Colonic mucosa (tissue), 4 donors: ENCODE measurements at regions not wholly inside any gene's neighbourhood (a gene's known extent, or its start where the extent isn't known, plus 50 kb on each side); places are given as distances from the start of the nearest gene placed in this dataset.

Experiments
- DNase-seq: peaks from one replicate; pipeline ENCODE4 v3.0.0-alpha.2; 2020
- H3K27ac ChIP-seq: fragments of 200-600 bp; one replicate; pipeline ENCODE4 v1.8.0; 2021
- H3K27me3 ChIP-seq: fragments of 200-600 bp; one replicate; pipeline ENCODE4 v1.8.0; 2021
- H3K36me3 ChIP-seq: fragments of 200-600 bp; one replicate; pipeline ENCODE4 v1.8.0; 2021
- H3K4me1 ChIP-seq: fragments of 200-600 bp; one replicate; pipeline ENCODE4 v1.8.0; 2021; ENCODE audit warnings: mild to moderate bottlenecking
- H3K4me3 ChIP-seq: fragments of 200-600 bp; one replicate; pipeline ENCODE4 v1.8.0; 2021
- H3K9ac ChIP-seq, 2 donors: one replicate each; pipeline ENCODE4 v1.7.0; 2013; ENCODE audit warnings: control low read depth in 2 of 2, low read depth in 2 of 2, low read length in 2 of 2
- H3K9me3 ChIP-seq: fragments of 200-600 bp; one replicate; pipeline ENCODE4 v1.8.0; 2021
- CTCF ChIP-seq: fragments of 200-600 bp; IDR thresholded peaks from one replicate; pipeline ENCODE4 v1.8.0; 2022; ENCODE audit warnings: antibody characterized with exemption, mild to moderate bottlenecking
- intact Hi-C: fragments of 100-400 bp; cut with DNase I; formaldehyde crosslinking; loops from one replicate; pipeline ENCODE4 v1.14.1; 2022
- donor health status: healthy.
- donor health status: DM: no; HTN: no; CAD: no.
- donor health status: DM: no; HTN: no; CAD: no.

GRCh38 chr3:59121346-59122144 is 71.7 kb upstream of the CFAP20DC start:
- DNase-seq = no peak

GRCh38 chr3:59118928-59119327 is 69.1 kb upstream of the CFAP20DC start:
- no peaks in the 10 kb centered on the region for H3K9me3 ChIP-seq
- no peaks in the 10 kb centered on the region for H3K4me1 ChIP-seq
- no peak for TF ChIP-seq CTCF
- intact Hi-C loops = no loop called here
- H3K9ac ChIP-seq = no peak overlapping the region
- H3K36me3 ChIP-seq = no peaks in the 10 kb centered on the region
- no peaks in the 10 kb centered on the region for H3K27me3 ChIP-seq
- DNase-seq = no peak
- H3K4me3 ChIP-seq = no peak overlapping the region
- H3K27ac ChIP-seq = no peak overlapping the region

More at GRCh38 chr3:59121346-59122144, 71.7 kb upstream of the CFAP20DC start:
- TF ChIP-seq CTCF = no peak
- intact Hi-C loops = no loop called here
- no peaks in the 10 kb centered on the region for H3K4me1 ChIP-seq
- no peak overlapping the region for H3K27ac ChIP-seq
- no peaks in the 10 kb centered on the region for H3K27me3 ChIP-seq
- no peak overlapping the region for H3K4me3 ChIP-seq
- no peaks in the 10 kb centered on the region for H3K9me3 ChIP-seq
- H3K36me3 ChIP-seq = no peaks in the 10 kb centered on the region
- no peak overlapping the region for H3K9ac ChIP-seq

GRCh38 chr3:59117396-59117795 is 67.6 kb upstream of the CFAP20DC start:
- intact Hi-C loops = no loop called here
- H3K27me3 ChIP-seq = no peaks in the 10 kb centered on the region

GRCh38 chr3:59116233-59116537 is 66.4 kb upstream of the CFAP20DC start:
- no peak overlapping the region for H3K9ac ChIP-seq
- no peak overlapping the region for H3K27ac ChIP-seq
- no peak for DNase-seq
- intact Hi-C loops = no loop called here
- no peak for TF ChIP-seq CTCF
- no peaks in the 10 kb centered on the region for H3K27me3 ChIP-seq
- no peak overlapping the region for H3K4me3 ChIP-seq
- no peaks in the 10 kb centered on the region for H3K36me3 ChIP-seq
- H3K4me1 ChIP-seq = no peaks in the 10 kb centered on the region
- H3K9me3 ChIP-seq = no peaks in the 10 kb centered on the region

More at GRCh38 chr3:59117396-59117795, 67.6 kb upstream of the CFAP20DC start:
- no peaks in the 10 kb centered on the region for H3K9me3 ChIP-seq
- no peak overlapping the region for H3K9ac ChIP-seq
- no peak overlapping the region for H3K4me3 ChIP-seq
- H3K27ac ChIP-seq = no peak overlapping the region
- DNase-seq = no peak
- no peaks in the 10 kb centered on the region for H3K36me3 ChIP-seq
- H3K4me1 ChIP-seq = no peaks in the 10 kb centered on the region
- no peak for TF ChIP-seq CTCF

- Histone ChIP-seq H3K9me3 (no peaks in the 10 kb centered on the region), H3K36me3 (no peaks in the 10 kb centered on the region), H3K9ac (no peak overlapping the region), H3K27me3 (no peaks in the 10 kb centered on the region), H3K4me1 (no peaks in the 10 kb centered on the region), H3K4me3 (no peak overlapping the region), H3K27ac (no peak overlapping the region)
- intact Hi-C loops = no loop called here
- no peak for DNase-seq
- TF ChIP-seq CTCF = no peak
Measured at GRCh38 chr3:59115364-59116232, 65.8 kb upstream of the CFAP20DC start.
